ENCODE measurements at regions not wholly inside any gene's neighbourhood (a gene's known extent, or its start where the extent isn't known, plus 50 kb on each side); places are given as distances from the start of the nearest gene placed in this dataset.
"Not testable (repeated sequence)": the region's sequence is repeated elsewhere in the genome, so short reads cannot be mapped to it uniquely, and the experiment has no call there.

DNA sequence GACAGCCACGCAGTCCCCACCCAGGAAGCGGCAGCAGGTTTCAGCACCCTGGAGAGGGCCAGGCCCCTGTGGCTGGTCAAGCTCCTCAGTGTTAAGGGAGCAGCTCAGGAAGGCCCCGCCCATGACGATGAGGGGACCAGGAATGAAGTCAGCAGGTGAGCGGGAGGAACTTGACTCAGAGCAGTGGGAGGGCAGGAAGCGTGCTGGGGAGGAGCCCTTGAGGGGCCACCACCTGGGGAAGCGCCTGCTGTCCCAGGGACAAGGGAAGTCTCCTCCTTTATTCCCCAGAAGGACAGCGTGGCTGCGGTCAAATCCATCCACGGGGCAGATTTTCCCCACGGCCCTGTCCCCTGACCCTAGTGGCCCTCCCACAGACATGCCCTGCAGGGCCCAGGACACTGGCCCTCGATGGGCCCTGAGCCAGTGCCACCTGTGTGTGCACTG lies 357.6 kb downstream of the ADGRD1 start:
- TF ChIP-seq, protein P1, sequence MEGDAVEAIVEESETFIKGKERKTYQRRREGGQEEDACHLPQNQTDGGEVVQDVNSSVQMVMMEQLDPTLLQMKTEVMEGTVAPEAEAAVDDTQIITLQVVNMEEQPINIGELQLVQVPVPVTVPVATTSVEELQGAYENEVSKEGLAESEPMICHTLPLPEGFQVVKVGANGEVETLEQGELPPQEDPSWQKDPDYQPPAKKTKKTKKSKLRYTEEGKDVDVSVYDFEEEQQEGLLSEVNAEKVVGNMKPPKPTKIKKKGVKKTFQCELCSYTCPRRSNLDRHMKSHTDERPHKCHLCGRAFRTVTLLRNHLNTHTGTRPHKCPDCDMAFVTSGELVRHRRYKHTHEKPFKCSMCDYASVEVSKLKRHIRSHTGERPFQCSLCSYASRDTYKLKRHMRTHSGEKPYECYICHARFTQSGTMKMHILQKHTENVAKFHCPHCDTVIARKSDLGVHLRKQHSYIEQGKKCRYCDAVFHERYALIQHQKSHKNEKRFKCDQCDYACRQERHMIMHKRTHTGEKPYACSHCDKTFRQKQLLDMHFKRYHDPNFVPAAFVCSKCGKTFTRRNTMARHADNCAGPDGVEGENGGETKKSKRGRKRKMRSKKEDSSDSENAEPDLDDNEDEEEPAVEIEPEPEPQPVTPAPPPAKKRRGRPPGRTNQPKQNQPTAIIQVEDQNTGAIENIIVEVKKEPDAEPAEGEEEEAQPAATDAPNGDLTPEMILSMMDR (IDR thresholded peaks at IDR 0.05 in 4 of 5, conservative IDR thresholded peaks at IDR 0.05 in 1 of 5): not testable (repeated sequence)
- TF ChIP-seq POLR2A (IDR thresholded peaks at IDR 0.05): not testable (repeated sequence)

Data from gastrocnemius medialis (tissue), 4 donors.